H1 (cell line): ENCODE measurements at regions not wholly inside any gene's neighbourhood (a gene's known extent, or its start where the extent isn't known, plus 50 kb on each side); places are given as distances from the start of the nearest gene placed in this dataset.

Experiments used
- HDAC2 ChIP-seq, 2 experiments: fragments of 300-600 bp in 1 of 2; sonication (generic) in 1 of 2; IDR thresholded peaks; 2 replicates each; pipeline ENCODE4 v1.6.1; 2011 to 2012; ENCODE audit warnings: low read depth in 2 of 2, low read length in 2 of 2, mild to moderate bottlenecking in 2 of 2, moderate library complexity in 2 of 2, borderline replicate concordance in 1 of 2, inconsistent platforms in 1 of 2
- JUND ChIP-seq: IDR thresholded peaks from 2 replicates; pipeline ENCODE4 v1.6.1; 2011; ENCODE audit warnings: mild to moderate bottlenecking, improper control_type of control experiment, low read length
- NANOG ChIP-seq: IDR thresholded peaks from 2 replicates; pipeline ENCODE4 v1.6.1; 2011; ENCODE audit warnings: low read length, low read depth, mild to moderate bottlenecking, inconsistent platforms; ENCODE audit not compliant: insufficient read depth, poor library complexity, severe bottlenecking
- POLR2A ChIP-seq, 2 experiments: IDR thresholded peaks; 1 replicate in 1 of 2; 2 replicates in 1 of 2; pipeline ENCODE4 v1.6.1; 2011; ENCODE audit warnings: low read depth in 2 of 2, low read length in 2 of 2, mild to moderate bottlenecking in 2 of 2; ENCODE audit errors: control extremely low read depth in 1 of 2
- POLR2AphosphoS5 ChIP-seq: IDR thresholded peaks from 2 replicates; pipeline ENCODE4 v1.6.1; 2011; ENCODE audit warnings: low read depth, low read length
- TF ChIP-seq, protein P1 (sequence below), 3 experiments: IDR thresholded peaks; 1 replicate in 2 of 3; 2 replicates in 1 of 3; pipeline versions ENCODE4 v1.5.1 to v1.6.1; 2011; ENCODE audit warnings: low read length in 3 of 3, mild to moderate bottlenecking in 3 of 3, inconsistent platforms in 2 of 3, low read depth in 1 of 3, moderate library complexity in 1 of 3; ENCODE audit not compliant: insufficient read depth in 1 of 3; ENCODE audit errors: control extremely low read depth in 1 of 3
- TF ChIP-seq, protein P2 (sequence below): IDR thresholded peaks from 2 replicates; pipeline ENCODE4 v1.6.1; 2011; ENCODE audit warnings: low read length, improper control_type of control experiment

DNA sequence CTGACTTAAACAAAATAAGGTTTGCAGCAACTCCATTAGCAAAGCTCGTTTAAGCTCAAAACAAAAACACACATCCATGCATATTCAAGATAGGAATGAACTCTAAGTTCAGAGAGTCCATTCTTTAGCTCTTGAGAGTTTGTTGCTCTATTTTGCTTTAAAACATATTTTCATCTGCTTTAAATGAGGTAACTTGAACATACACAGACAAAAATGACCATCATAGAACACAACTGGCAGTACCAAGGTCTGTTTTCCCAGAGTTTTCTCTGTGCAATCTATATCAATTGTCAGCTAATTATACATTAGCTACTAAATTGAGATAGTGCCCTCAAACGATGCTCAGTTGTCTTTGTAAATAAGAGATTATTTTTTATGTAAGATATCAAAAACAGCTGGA is 423.2 kb upstream of the ANO3 start:
- TF ChIP-seq HDAC2 (IDR thresholded peaks at IDR 0.05; ENCODE audit: borderline replicate concordance in 1 of 2, low read depth in 2 of 2, low read length in 2 of 2) (no peak), POLR2AphosphoS5 (no peak), JUND (no peak), POLR2A (IDR thresholded peaks at IDR 0.05; ENCODE audit: control extremely low read depth in 1 of 2, low read depth in 2 of 2, low read length in 2 of 2) (no peak), NANOG (no peak)
- TF ChIP-seq, protein P1, sequence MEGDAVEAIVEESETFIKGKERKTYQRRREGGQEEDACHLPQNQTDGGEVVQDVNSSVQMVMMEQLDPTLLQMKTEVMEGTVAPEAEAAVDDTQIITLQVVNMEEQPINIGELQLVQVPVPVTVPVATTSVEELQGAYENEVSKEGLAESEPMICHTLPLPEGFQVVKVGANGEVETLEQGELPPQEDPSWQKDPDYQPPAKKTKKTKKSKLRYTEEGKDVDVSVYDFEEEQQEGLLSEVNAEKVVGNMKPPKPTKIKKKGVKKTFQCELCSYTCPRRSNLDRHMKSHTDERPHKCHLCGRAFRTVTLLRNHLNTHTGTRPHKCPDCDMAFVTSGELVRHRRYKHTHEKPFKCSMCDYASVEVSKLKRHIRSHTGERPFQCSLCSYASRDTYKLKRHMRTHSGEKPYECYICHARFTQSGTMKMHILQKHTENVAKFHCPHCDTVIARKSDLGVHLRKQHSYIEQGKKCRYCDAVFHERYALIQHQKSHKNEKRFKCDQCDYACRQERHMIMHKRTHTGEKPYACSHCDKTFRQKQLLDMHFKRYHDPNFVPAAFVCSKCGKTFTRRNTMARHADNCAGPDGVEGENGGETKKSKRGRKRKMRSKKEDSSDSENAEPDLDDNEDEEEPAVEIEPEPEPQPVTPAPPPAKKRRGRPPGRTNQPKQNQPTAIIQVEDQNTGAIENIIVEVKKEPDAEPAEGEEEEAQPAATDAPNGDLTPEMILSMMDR (IDR thresholded peaks at IDR 0.05; ENCODE audit: control extremely low read depth in 1 of 3, insufficient read depth in 1 of 3, low read depth in 1 of 3, low read length in 3 of 3) = no peak
- TF ChIP-seq, protein P2, sequence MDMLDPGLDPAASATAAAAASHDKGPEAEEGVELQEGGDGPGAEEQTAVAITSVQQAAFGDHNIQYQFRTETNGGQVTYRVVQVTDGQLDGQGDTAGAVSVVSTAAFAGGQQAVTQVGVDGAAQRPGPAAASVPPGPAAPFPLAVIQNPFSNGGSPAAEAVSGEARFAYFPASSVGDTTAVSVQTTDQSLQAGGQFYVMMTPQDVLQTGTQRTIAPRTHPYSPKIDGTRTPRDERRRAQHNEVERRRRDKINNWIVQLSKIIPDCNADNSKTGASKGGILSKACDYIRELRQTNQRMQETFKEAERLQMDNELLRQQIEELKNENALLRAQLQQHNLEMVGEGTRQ = no peak
